GM13976 (cell line): ENCODE measurements at regions not wholly inside any gene's neighbourhood (a gene's known extent, or its start where the extent isn't known, plus 50 kb on each side); places are given as distances from the start of the nearest gene placed in this dataset.

Source experiments
- DNase-seq: peaks from one replicate; pipeline ENCODE4 v3.0.0; 2012; ENCODE audit warnings: low spot score
- in situ Hi-C: fragments of 300-500 bp; cut with MboI; formaldehyde crosslinking; loops from one replicate; pipeline ENCODE4 v1.12.0; 2022; ENCODE audit warnings: low sequenced_read_pairs, mixed read lengths, inconsistent platforms; ENCODE audit not compliant: unreplicated experiment
- TF ChIP-seq, protein P1 (sequence below): IDR thresholded peaks from 2 replicates; pipeline ENCODE4 v1.5.1; 2012; ENCODE audit warnings: borderline replicate concordance, mild to moderate bottlenecking; ENCODE audit not compliant: insufficient read depth; ENCODE audit errors: extremely low read depth, missing control alignments, control extremely low read depth

DNA sequence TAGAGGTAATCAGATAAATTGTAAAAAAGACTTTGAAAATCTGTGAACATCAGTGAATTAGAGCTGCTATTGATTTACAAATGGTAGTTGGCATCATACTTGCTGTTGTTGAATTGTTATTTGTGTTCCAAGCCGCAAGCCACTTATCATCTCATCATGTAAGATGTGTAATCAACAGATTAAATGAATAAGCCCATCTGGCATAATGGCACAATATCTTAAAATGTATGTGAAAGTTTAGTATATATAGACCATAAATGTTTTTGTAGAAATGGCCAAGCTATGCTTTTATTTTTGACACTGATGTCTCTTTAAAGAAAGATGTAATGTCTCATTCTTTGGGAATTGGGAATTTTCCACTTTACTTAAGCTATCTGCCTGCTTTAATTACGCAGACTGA, 682.6 kb upstream of the GNPDA2 start:
- TF ChIP-seq, protein P1, sequence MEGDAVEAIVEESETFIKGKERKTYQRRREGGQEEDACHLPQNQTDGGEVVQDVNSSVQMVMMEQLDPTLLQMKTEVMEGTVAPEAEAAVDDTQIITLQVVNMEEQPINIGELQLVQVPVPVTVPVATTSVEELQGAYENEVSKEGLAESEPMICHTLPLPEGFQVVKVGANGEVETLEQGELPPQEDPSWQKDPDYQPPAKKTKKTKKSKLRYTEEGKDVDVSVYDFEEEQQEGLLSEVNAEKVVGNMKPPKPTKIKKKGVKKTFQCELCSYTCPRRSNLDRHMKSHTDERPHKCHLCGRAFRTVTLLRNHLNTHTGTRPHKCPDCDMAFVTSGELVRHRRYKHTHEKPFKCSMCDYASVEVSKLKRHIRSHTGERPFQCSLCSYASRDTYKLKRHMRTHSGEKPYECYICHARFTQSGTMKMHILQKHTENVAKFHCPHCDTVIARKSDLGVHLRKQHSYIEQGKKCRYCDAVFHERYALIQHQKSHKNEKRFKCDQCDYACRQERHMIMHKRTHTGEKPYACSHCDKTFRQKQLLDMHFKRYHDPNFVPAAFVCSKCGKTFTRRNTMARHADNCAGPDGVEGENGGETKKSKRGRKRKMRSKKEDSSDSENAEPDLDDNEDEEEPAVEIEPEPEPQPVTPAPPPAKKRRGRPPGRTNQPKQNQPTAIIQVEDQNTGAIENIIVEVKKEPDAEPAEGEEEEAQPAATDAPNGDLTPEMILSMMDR = no peak
- no peak for DNase-seq
- in situ Hi-C loops = no loop called here

DNA sequence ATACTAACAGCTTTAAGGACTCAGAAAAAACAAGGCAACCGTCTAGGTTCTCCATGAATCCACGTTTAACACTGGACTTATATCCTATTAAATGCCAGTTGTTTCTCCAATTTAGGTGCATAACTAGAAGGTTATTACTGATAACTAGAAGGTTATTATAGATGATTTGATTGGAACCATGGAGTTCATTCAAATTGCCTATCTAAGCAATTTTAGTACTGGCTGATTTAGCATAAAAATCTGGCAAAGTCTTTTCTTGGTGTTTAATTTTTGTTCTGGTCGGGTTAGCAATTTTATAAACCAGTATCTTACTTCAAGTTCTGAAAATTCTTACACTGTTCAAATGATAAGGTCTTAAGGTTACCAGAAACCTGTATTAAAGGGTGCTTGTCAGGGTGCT, 672.8 kb upstream of the GNPDA2 start:
- DNase-seq = no peak
- in situ Hi-C loops = no loop called here
- TF ChIP-seq, protein P1 = no peak

DNA sequence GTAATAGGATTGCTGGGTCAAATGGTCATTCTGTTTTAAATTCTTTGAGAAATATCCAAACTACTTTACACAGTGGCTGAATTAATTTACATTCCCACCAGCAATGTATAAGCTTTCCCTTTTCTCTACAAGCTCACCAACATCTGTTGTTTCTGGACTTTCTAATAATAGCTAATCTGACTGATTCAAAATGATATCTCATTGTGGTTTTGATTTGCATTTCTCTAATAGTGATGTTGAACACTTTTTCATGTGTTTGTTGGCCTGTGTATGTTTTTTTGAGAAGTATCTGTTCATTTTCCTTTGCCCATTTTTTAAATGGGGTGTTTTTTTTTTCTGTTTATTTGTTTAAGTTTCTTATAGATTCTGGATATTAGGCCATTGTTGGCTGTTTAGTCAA, 659.0 kb upstream of the GNPDA2 start:
- TF ChIP-seq, protein P1 = no peak
- in situ Hi-C loops = no loop called here
- DNase-seq = no peak

DNA sequence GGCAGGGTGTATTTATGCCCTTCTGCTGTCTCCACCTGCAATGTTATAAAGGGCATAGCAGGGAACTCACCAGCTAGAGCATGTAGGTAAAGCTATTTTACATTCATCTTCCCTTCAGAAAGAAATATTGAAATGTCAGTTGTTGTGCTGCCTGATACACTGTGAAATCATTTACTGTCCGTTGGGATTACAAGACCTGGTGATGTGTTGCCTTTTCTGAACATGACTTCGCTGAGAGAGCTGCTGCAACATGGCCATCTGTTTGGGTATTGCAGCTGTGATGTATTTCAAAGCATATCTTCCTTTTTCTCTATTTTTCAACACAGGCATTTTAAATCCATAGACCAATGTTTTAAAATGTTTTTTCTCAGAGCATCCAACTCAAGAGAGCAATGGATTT, 644.1 kb upstream of the GNPDA2 start:
- in situ Hi-C loops = no loop called here
- DNase-seq = no peak

DNA sequence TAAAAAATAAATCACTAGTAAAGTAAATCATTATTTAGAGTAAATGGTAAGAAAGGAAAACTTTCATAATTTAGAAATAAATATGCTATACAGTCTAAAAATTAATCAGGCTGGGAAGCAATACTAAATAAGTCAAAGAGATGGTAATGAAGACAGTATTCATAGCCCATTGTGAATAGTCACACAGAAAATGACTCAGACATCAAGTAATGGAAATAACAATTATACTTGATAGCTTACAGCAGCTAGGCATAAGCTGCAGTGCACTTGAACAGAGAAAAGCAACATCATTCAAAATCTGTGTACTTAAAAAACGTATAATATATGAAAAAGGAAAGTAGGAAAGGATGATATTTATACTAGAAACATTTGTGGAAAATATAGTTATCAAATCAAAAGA, 642.5 kb upstream of the GNPDA2 start:
- in situ Hi-C loops = no loop called here
- DNase-seq = no peak
- TF ChIP-seq, protein P1 = no peak

More for the DNA sequence above, 644.1 kb upstream of the GNPDA2 start:
- TF ChIP-seq, protein P1 = no peak

DNA sequence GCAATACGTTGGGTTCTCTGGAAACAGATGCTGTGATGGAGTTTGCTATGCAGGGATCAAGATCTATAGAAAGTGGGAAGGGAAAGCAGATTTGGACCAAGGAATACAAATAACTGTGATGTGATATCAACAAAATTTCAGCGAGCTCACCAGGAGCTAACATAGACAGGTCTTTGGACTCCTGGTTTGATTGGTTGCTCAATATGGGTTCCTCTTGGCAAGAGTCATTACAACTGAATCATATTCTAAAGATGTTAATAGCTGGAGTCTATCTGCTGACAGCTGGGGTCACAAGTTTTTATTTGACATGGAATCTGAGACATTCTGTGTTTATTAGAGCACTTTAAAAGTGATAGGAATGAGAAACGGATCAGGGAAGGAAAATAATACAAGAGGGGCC, 637.6 kb upstream of the GNPDA2 start:
- no peak for DNase-seq
- TF ChIP-seq, protein P1 = no peak
- in situ Hi-C loops = no loop called here
